ENCODE measurements at regions not wholly inside any gene's neighbourhood (a gene's known extent, or its start where the extent isn't known, plus 50 kb on each side); places are given as distances from the start of the nearest gene placed in this dataset.

- TF ChIP-seq, protein P1, sequence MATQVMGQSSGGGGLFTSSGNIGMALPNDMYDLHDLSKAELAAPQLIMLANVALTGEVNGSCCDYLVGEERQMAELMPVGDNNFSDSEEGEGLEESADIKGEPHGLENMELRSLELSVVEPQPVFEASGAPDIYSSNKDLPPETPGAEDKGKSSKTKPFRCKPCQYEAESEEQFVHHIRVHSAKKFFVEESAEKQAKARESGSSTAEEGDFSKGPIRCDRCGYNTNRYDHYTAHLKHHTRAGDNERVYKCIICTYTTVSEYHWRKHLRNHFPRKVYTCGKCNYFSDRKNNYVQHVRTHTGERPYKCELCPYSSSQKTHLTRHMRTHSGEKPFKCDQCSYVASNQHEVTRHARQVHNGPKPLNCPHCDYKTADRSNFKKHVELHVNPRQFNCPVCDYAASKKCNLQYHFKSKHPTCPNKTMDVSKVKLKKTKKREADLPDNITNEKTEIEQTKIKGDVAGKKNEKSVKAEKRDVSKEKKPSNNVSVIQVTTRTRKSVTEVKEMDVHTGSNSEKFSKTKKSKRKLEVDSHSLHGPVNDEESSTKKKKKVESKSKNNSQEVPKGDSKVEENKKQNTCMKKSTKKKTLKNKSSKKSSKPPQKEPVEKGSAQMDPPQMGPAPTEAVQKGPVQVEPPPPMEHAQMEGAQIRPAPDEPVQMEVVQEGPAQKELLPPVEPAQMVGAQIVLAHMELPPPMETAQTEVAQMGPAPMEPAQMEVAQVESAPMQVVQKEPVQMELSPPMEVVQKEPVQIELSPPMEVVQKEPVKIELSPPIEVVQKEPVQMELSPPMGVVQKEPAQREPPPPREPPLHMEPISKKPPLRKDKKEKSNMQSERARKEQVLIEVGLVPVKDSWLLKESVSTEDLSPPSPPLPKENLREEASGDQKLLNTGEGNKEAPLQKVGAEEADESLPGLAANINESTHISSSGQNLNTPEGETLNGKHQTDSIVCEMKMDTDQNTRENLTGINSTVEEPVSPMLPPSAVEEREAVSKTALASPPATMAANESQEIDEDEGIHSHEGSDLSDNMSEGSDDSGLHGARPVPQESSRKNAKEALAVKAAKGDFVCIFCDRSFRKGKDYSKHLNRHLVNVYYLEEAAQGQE (IDR thresholded peaks at IDR 0.05; ENCODE audit: low read depth), result no peak
- TF ChIP-seq POLR2A (IDR thresholded peaks at IDR 0.05; ENCODE audit: borderline replicate concordance, extremely low read depth, insufficient read depth, insufficient read length) (no peak), SP1 (IDR thresholded peaks at IDR 0.05; ENCODE audit: low read depth) (no peak), CBX3 (IDR thresholded peaks at IDR 0.05; ENCODE audit: low read depth) (no peak), CTCF (IDR thresholded peaks at IDR 0.05 in 2 of 3, conservative IDR thresholded peaks at IDR 0.05 in 1 of 3; ENCODE audit: borderline replicate concordance in 1 of 3, insufficient read depth in 1 of 3, low read depth in 2 of 3, low read length in 2 of 3) (no peak)
These were observed 166.9 kb upstream of the TSHZ2 start for GRCh38 chr20:52805296-52805571.

Data from HCT116 (cell line).